DOHH2 (cell line): ENCODE measurements at regions not wholly inside any gene's neighbourhood (a gene's known extent, or its start where the extent isn't known, plus 50 kb on each side); places are given as distances from the start of the nearest gene placed in this dataset.

Source experiments
- EZH2phosphoT487 ChIP-seq: fragments of 200-600 bp; sonication (generic); IDR thresholded peaks from 2 replicates; pipeline ENCODE4 v1.6.1; 2017; ENCODE audit warnings: borderline replicate concordance, mild to moderate bottlenecking, antibody characterized with exemption, low read length, moderate library complexity, mixed read lengths
- TF ChIP-seq, protein P1 (sequence below): fragments of 200-600 bp; sonication (generic); IDR thresholded peaks from one replicate; pipeline ENCODE4 v1.5.1; 2014; ENCODE audit warnings: antibody characterized with exemption, mild to moderate bottlenecking, low read depth, low read length; ENCODE audit not compliant: poor library complexity, severe bottlenecking

DNA sequence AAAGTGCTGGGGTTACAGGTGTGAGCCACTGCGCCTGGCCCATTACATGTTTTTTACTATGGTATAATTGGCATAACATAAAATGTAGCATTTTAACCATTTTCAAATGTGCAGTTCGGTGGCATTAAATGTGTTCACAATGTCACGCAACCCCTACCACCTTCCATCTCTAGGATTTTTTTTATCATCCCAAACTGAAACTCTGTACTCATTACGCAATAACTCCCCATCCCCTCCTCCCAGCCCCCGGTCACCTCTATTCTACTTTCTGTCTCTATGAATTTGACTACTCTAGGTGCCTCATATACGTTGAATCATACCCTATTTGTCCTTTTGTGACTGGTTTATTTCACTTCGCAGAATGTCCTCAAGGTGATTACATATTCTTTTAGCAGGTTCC is 233.1 kb upstream of the ARID1B start:
- TF ChIP-seq, protein P1, sequence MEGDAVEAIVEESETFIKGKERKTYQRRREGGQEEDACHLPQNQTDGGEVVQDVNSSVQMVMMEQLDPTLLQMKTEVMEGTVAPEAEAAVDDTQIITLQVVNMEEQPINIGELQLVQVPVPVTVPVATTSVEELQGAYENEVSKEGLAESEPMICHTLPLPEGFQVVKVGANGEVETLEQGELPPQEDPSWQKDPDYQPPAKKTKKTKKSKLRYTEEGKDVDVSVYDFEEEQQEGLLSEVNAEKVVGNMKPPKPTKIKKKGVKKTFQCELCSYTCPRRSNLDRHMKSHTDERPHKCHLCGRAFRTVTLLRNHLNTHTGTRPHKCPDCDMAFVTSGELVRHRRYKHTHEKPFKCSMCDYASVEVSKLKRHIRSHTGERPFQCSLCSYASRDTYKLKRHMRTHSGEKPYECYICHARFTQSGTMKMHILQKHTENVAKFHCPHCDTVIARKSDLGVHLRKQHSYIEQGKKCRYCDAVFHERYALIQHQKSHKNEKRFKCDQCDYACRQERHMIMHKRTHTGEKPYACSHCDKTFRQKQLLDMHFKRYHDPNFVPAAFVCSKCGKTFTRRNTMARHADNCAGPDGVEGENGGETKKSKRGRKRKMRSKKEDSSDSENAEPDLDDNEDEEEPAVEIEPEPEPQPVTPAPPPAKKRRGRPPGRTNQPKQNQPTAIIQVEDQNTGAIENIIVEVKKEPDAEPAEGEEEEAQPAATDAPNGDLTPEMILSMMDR, result no peak
- TF ChIP-seq EZH2phosphoT487, result no peak
